Stimulated activated CD4-positive, alpha-beta T cell treated with anti-CD3 and anti-CD28 coated beads, Interleukin-4, amount 100 ng/mL, for 48 hours (primary cell): ENCODE measurements at regions not wholly inside any gene's neighbourhood (a gene's known extent, or its start where the extent isn't known, plus 50 kb on each side); places are given as distances from the start of the nearest gene placed in this dataset.
"Not testable (repeated sequence)": the region's sequence is repeated elsewhere in the genome, so short reads cannot be mapped to it uniquely, and the experiment has no call there.

Experiments used
- DNase-seq, 2 donors: peaks; one replicate each; pipeline ENCODE4 v3.0.0-alpha.2; 2020; ENCODE audit warnings: low read depth in 2 of 2

DNA sequence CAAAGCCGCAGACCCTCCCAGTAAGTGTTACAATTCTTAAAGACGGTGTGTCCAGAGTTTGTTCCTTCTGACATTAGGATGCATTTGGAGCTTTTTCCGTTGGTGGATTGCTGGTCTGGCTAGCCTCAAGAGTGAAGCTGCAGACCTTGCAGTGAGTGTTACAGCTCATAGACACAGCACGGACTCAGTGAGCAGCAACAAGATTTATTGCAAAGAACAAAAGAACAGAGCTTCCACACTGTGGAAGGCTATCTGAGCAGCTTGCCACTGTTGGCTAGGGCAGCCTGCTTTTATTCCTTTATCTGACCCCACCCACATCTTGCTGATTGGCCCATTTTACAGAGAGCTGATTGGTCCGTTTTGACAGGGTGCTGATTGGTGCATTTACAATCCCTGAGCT is 242.8 kb upstream of the SGCG start:
- no peak for DNase-seq

- no peak for DNase-seq
Observed at GRCh38 chr13:22938576-22938975, 242.2 kb upstream of the SGCG start.

GRCh38 chr13:22939157-22939556 is 241.6 kb upstream of the SGCG start:
- DNase-seq, result no peak

- DNase-seq, result no peak
Observed at GRCh38 chr13:22940090-22940710, 240.6 kb upstream of the SGCG start.

DNA sequence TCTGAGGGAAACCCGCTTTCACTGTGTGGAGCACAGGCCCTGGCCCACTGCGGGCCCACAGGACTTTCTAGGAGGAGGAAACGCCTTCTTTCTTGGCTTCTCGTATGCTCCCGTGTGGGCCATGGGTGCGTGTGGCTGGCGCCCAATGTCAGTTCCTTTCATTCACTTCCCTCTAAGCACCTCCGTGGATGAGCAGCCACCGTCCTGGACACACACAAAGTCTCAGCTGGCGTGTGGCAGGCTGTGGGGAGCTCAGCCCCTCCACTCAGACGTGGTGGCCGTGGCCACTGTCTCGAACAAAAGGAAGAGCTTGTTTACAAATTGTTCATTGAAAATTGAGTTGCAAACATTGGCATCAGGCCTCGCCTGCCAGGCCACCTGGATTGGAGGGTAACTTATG is 240.0 kb upstream of the SGCG start:
- no peak for DNase-seq

DNA sequence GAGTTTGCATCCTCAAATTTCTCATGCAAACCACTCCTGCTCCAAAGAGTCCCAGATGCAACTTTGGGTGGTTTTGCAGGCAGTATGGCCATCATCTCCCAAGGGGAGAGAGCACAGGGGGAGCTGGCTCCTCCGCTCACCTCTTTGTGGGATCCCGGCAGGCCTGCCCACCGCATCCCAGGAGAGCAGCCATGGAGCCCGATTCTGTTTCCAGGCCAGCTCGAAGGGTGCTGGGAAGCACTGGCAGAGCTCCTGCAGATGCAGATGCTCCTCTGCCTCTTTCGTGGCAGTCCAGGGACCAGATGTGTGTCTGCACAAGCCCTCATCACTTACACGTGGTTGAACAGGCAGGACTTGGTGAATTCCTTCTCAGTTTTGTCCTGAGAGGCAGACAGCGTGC is 239.3 kb upstream of the SGCG start:
- DNase-seq, result not testable (repeated sequence)

DNA sequence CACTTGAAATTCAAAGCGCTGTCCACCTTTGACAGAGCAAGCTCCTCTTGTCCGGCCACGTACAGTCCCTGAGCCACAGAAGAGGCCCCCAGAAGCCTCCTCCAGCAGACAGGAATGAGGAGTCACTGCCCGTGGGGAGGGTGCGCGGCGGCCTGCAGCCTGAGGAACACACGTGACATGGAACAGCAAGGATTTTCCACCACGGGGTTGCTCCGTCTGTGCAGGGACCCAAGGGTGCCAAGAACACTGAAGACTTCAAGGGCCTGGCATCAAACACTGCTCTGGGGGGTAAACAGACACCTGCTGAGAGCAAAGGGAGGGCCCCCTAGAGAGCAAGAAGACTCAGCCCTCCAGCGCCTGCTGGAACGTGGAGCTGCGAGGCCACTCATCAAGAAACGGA is 237.9 kb upstream of the SGCG start:
- DNase-seq, result not testable (repeated sequence)

- no peak for DNase-seq
Observed at GRCh38 chr13:22944378-22944777, 236.4 kb upstream of the SGCG start.

- no peak for DNase-seq
Observed at GRCh38 chr13:22945321-22946226, 235.2 kb upstream of the SGCG start.

DNA sequence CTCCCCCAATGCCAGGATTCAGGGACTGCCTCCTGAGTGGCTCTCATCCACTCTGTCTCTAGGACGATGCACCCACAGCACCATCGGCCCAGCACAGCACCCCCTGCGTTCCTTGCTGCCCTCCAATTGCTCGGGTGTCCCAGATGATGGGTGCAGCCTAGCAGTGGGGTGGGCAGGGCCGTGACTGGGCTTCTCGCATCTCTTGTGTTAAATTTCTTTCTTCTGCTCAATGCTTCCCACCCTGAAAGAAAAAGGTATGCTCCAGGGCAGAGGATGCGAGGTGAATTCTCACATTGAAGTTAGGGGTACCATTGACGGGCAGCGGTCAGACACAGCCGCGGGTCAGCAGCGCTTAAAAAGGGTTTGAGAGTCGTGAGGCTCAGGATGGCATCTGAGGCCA is 232.4 kb upstream of the SGCG start:
- DNase-seq, result no peak

- DNase-seq, result not testable (repeated sequence)
Observed at GRCh38 chr13:22952018-22952417, 228.8 kb upstream of the SGCG start.

DNA sequence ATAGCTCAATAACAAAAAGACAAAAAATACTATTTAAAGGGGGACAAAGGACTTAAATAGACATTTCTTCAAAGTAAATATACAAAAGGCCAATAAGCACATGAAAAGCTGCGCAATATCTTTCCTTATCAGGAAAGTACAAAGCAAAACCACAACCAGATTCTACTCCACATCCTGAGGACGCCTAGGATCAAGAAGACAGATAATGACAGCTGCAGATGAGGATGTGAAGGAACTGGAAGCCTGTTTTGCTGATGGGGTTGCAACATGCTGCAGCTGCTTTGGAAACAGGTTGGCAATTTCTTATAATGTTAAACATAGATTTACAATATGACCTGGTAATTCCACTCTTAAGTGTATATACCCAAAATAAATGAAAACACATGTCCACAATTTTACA is 225.6 kb upstream of the SGCG start:
- not testable (repeated sequence) for DNase-seq

DNA sequence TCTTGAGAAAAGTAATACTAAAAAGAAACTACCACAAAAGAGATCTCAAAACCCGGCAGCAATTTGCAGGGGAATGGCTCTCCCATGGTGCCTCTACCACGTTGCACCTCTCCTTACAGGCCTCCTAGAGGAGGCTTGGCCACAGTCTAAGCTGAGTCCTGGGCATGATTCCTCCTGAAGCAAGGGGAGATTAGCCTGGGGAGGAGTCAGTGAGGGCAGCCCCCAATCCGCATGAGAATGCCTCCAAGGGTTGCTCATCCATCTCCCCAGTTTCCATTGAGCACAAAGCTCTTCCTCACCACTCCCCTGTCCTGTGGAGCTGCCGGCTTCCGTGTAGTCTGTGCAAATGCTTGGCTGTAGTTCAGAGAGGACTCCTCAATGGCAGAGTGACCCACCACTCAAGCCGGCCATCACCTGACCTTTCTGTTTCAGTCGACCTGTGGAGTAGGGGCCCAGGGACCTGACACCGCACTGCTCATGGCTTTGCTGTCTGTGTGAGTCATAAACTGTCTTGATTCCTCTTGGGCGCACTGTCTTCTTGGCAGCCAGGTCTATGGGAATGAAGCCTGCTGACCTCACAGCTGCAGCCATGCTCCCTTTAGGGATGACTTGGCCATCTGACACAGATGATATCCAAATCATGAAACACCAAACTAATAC is 224.2 kb upstream of the SGCG start:
- not testable (repeated sequence) for DNase-seq

DNA sequence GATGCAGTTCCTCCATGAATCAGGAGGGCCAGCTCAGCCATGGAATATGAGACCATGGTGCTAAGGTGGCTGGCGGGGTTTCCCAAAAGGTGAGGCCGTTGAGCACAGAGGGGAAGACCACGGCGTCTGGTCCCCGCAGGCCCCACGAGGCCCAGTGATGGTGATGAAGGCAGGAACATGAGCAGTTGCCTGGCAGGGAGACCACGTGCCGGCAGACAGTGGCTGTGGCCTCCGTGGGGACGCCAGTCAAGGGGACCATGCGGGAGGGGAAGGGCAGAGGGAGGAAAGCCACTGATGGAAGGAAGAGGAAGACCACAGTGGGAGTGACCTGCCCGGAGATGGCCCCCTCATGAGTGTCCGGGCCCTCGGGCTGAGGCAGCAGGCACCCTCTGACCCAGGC is 220.9 kb upstream of the SGCG start:
- DNase-seq, result not testable (repeated sequence)

GRCh38 chr13:22960827-22961226 is 220.0 kb upstream of the SGCG start:
- no peak for DNase-seq

GRCh38 chr13:22961342-22961741 is 219.4 kb upstream of the SGCG start:
- not testable (repeated sequence) for DNase-seq

- DNase-seq, result no peak
Observed at GRCh38 chr13:22961835-22962537, 218.8 kb upstream of the SGCG start.

GRCh38 chr13:22963384-22964053 is 217.3 kb upstream of the SGCG start:
- not testable (repeated sequence) for DNase-seq

GRCh38 chr13:22964245-22964966 is 216.4 kb upstream of the SGCG start:
- DNase-seq, result no peak

DNA sequence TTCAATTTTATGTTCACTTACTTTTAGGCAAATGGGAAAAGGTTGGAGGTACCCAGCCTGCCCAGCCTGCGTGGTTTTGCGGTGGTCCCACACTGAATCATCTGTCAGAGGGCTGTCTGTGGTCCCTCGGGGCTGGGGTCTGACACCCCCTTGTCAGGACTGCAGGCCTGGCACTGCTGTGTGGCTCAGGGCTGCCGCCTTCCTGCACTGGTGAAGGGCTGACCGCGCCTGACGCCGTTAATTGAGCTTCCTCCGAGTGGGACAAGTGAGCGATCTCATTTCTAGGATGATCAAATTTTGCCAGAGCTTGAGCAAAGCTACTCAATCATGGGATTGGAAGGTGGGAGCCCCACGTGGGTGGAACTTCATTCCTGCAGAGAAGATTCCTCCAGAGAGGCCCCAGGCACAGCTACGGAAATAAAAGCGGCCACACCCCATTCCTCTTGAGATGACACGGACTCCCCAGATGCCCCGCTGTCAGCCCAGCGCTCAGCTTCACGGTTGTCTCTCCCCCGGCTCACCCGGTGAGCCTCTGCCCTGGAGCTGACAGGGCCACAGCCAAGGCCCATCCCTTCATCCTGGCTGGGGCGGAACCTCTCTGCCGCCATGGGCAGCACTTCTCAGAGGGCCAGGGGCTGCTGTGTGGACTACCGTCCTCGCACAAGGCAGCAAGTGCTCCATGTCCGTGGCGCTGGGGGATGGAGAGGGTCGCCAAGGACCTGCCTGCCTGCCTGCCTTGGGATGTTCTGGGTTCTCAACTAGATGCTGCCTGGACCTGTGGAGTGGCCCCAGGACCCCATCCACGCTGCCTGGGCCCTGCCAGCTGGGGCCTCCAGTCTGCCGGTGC is 215.5 kb upstream of the SGCG start:
- not testable (repeated sequence) for DNase-seq
